Neural cell (in vitro differentiated cells): ENCODE measurements at regions not wholly inside any gene's neighbourhood (a gene's known extent, or its start where the extent isn't known, plus 50 kb on each side); places are given as distances from the start of the nearest gene placed in this dataset.

ENCODE experiments used
- EZH2 ChIP-seq: fragments of 200-600, 300-800 bp; shearing (Covaris generic), sonication (generic); IDR thresholded peaks from 2 replicates; pipeline ENCODE4 v1.6.1; 2014; ENCODE audit warnings: antibody characterized with exemption, low read length, borderline replicate concordance, mild to moderate bottlenecking; ENCODE audit not compliant: insufficient read depth, poor library complexity, severe bottlenecking
- MXI1 ChIP-seq: fragments of 450-650 bp; conservative IDR thresholded peaks from 2 replicates; pipeline ENCODE4 v1.6.1; 2014; ENCODE audit warnings: antibody characterized with exemption, mild to moderate bottlenecking; ENCODE audit not compliant: poor library complexity, severe bottlenecking
- POLR2AphosphoS5 ChIP-seq: IDR thresholded peaks from 2 replicates; pipeline ENCODE4 v1.6.1; 2012
- TF ChIP-seq, protein P1 (sequence below): fragments of 450-650 bp; IDR thresholded peaks from 2 replicates; pipeline ENCODE4 v1.5.1; 2014; ENCODE audit warnings: antibody characterized with exemption, mild to moderate bottlenecking, moderate library complexity; ENCODE audit not compliant: poor library complexity, severe bottlenecking

- TF ChIP-seq, protein P1, sequence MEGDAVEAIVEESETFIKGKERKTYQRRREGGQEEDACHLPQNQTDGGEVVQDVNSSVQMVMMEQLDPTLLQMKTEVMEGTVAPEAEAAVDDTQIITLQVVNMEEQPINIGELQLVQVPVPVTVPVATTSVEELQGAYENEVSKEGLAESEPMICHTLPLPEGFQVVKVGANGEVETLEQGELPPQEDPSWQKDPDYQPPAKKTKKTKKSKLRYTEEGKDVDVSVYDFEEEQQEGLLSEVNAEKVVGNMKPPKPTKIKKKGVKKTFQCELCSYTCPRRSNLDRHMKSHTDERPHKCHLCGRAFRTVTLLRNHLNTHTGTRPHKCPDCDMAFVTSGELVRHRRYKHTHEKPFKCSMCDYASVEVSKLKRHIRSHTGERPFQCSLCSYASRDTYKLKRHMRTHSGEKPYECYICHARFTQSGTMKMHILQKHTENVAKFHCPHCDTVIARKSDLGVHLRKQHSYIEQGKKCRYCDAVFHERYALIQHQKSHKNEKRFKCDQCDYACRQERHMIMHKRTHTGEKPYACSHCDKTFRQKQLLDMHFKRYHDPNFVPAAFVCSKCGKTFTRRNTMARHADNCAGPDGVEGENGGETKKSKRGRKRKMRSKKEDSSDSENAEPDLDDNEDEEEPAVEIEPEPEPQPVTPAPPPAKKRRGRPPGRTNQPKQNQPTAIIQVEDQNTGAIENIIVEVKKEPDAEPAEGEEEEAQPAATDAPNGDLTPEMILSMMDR: no peak
- TF ChIP-seq EZH2 (no peak), POLR2AphosphoS5 (no peak), MXI1 (no peak)
Observed at GRCh38 chr1:104353580-104353979, 603.9 kb downstream of the AMY1C start.
